ENCODE measurements at regions not wholly inside any gene's neighbourhood (a gene's known extent, or its start where the extent isn't known, plus 50 kb on each side); places are given as distances from the start of the nearest gene placed in this dataset.

GRCh38 chr14:97218274-97218673, 421.1 kb downstream of the VRK1 start:
- POLR2A ChIA-PET: no interaction called here
- no peak for DNase-seq (ENCODE audit: low read depth, low spot score)
- CTCF ChIA-PET: no interaction called here
- no peak overlapping the region for H3K4me3 ChIP-seq (ENCODE audit: low read depth, low read length)
- no peak overlapping the region for H3K27ac ChIP-seq (ENCODE audit: low read depth, low read length)
- no peak for TF ChIP-seq CTCF (IDR thresholded peaks at IDR 0.05; ENCODE audit: low read depth, low read length)
- no peaks in the 10 kb centered on the region for H3K27me3 ChIP-seq (ENCODE audit: control insufficient read depth, insufficient read depth, low read length)
- H3K9me3 ChIP-seq (ENCODE audit: control insufficient read depth, insufficient read depth, low read length): peaks cover 41% of the 10 kb centered on the region

GRCh38 chr14:97218691-97219430, 421.7 kb downstream of the VRK1 start:
- H3K27me3 ChIP-seq (ENCODE audit: control insufficient read depth, insufficient read depth, low read length): no peaks in the 10 kb centered on the region
- peaks cover 43% of the 10 kb centered on the region for H3K9me3 ChIP-seq (ENCODE audit: control insufficient read depth, insufficient read depth, low read length)
- ChIA-PET POLR2A (no interaction called here), CTCF (no interaction called here)
- DNase-seq (ENCODE audit: low read depth, low spot score): no peak
- no peak overlapping the region for H3K27ac ChIP-seq (ENCODE audit: low read depth, low read length)
- no peak overlapping the region for H3K4me3 ChIP-seq (ENCODE audit: low read depth, low read length)
- no peak for TF ChIP-seq CTCF (IDR thresholded peaks at IDR 0.05; ENCODE audit: low read depth, low read length)

GRCh38 chr14:97219431-97220017, 422.3 kb downstream of the VRK1 start:
- no peak for DNase-seq (ENCODE audit: low read depth, low spot score)
- Histone ChIP-seq H3K27ac (ENCODE audit: low read depth, low read length) (no peak overlapping the region), H3K4me3 (ENCODE audit: low read depth, low read length) (no peak overlapping the region), H3K9me3 (ENCODE audit: control insufficient read depth, insufficient read depth, low read length) (peaks cover 42% of the 10 kb centered on the region), H3K27me3 (ENCODE audit: control insufficient read depth, insufficient read depth, low read length) (no peaks in the 10 kb centered on the region)
- POLR2A ChIA-PET: no interaction called here
- CTCF ChIA-PET: no interaction called here
- no peak for TF ChIP-seq CTCF (IDR thresholded peaks at IDR 0.05; ENCODE audit: low read depth, low read length)

GRCh38 chr14:97221572-97222285, 424.5 kb downstream of the VRK1 start:
- H3K27ac ChIP-seq (ENCODE audit: low read depth, low read length): no peak overlapping the region
- POLR2A ChIA-PET: no interaction called here
- H3K4me3 ChIP-seq (ENCODE audit: low read depth, low read length): no peak overlapping the region
- H3K9me3 ChIP-seq (ENCODE audit: control insufficient read depth, insufficient read depth, low read length): peaks cover 44% of the 10 kb centered on the region
- DNase-seq (ENCODE audit: low read depth, low spot score): no peak
- CTCF ChIA-PET: no interaction called here
- TF ChIP-seq CTCF (IDR thresholded peaks at IDR 0.05; ENCODE audit: low read depth, low read length): no peak
- H3K27me3 ChIP-seq (ENCODE audit: control insufficient read depth, insufficient read depth, low read length): no peaks in the 10 kb centered on the region

GRCh38 chr14:97224016-97224415, 426.8 kb downstream of the VRK1 start:
- Histone ChIP-seq H3K4me3 (ENCODE audit: low read depth, low read length) (no peak overlapping the region), H3K9me3 (ENCODE audit: control insufficient read depth, insufficient read depth, low read length) (peaks cover 47% of the 10 kb centered on the region)
- CTCF ChIA-PET: no interaction called here

More at GRCh38 chr14:97224016-97224415, 426.8 kb downstream of the VRK1 start:
- H3K27me3 ChIP-seq (ENCODE audit: control insufficient read depth, insufficient read depth, low read length): no peaks in the 10 kb centered on the region
- TF ChIP-seq CTCF (IDR thresholded peaks at IDR 0.05; ENCODE audit: low read depth, low read length): no peak
- H3K27ac ChIP-seq (ENCODE audit: low read depth, low read length): no peak overlapping the region
- POLR2A ChIA-PET: no interaction called here
- DNase-seq (ENCODE audit: low read depth, low spot score): no peak

Data from AG04450 (cell line).